ENCODE measurements at regions not wholly inside any gene's neighbourhood (a gene's known extent, or its start where the extent isn't known, plus 50 kb on each side); places are given as distances from the start of the nearest gene placed in this dataset.

DNA sequence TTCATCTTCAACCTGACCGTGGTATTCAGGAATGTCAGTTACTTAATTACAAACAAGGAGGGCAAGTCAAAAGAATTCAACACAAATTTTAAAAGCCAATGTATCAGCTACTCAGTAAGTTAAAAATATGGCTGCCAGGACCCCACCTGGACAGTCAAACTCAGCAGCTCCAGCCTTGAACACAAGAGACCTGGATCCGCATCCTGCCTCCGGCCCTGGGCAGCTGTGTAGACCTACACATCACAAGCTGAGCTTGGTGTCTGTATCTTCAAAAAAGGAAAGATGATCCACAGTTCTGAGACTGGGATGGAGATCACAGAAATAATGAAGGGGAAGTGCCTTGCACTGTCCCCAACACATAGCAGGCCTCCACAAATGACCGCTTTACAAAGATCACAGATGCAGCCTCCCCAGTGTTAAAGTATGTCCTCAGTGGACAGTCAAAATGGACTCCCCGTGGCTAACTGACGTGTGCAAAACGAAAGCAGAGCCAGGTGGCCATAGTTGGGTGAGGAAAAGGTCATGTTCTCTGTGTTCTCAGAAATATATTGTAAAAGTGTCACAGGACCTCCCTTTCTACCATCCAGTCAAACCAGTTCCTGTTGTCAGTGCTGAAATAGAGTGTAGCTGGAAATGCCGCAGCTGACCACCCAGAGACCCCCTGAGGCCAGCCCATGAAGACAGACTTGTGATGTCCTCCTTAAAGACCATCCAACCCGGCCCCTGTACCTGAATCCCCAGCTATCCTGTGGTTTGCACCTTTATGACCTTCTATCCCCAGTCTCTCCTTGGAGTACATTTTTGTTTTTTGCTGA lies 168.5 kb upstream of the NSMCE3 start:
- DNase-seq (ENCODE audit: extremely low read depth, low read depth), result no peak
- no peak overlapping the region for H3K4me3 ChIP-seq (replicated peaks; ENCODE audit: low read depth, low read length)
- TF ChIP-seq, protein P1, sequence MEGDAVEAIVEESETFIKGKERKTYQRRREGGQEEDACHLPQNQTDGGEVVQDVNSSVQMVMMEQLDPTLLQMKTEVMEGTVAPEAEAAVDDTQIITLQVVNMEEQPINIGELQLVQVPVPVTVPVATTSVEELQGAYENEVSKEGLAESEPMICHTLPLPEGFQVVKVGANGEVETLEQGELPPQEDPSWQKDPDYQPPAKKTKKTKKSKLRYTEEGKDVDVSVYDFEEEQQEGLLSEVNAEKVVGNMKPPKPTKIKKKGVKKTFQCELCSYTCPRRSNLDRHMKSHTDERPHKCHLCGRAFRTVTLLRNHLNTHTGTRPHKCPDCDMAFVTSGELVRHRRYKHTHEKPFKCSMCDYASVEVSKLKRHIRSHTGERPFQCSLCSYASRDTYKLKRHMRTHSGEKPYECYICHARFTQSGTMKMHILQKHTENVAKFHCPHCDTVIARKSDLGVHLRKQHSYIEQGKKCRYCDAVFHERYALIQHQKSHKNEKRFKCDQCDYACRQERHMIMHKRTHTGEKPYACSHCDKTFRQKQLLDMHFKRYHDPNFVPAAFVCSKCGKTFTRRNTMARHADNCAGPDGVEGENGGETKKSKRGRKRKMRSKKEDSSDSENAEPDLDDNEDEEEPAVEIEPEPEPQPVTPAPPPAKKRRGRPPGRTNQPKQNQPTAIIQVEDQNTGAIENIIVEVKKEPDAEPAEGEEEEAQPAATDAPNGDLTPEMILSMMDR (IDR thresholded peaks at IDR 0.05; ENCODE audit: low read depth, low read length, missing control alignments), result no peak

DNA sequence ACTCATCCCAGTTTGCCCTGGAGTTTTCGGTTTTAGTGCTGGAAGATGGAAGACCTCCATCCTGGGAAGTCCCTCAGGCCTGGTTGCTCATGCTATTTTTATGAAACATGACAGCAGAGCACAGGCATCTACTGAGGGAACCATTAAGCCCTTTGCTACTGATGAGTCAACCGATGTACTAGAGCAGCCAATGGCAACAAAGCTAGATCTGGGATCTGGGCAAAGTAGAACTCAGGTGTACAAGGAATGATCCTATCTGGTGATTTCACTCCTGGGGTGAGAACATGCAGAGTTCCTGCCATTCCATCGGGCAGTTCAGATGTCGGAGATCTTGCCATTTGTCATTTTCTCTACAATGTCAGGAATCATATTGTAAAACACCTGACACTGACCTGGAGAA lies 166.2 kb upstream of the NSMCE3 start:
- no peak overlapping the region for H3K4me3 ChIP-seq (replicated peaks; ENCODE audit: low read depth, low read length)
- TF ChIP-seq, protein P1 (IDR thresholded peaks at IDR 0.05; ENCODE audit: low read depth, low read length, missing control alignments), result no peak
- DNase-seq (ENCODE audit: extremely low read depth, low read depth), result no peak

DNA sequence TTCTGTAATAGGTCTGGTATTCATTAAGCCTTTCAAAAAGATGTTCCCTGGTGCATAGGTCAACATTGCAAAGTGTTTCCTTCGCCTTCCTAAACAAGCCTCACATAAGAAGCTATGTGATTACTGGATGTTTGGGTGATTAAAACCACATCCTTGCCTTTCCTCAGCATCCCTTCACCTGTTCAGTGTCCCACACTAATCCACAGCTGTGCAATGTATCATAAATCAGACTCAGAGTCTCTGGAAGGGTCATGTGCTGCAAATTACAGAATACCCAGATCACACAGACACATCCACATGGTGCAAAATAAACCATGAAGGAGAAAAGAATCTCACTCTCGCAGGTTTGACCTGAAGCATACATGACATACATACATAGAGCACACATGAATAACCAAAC lies 164.7 kb upstream of the NSMCE3 start:
- DNase-seq (ENCODE audit: extremely low read depth, low read depth), result no peak
- TF ChIP-seq, protein P1 (IDR thresholded peaks at IDR 0.05; ENCODE audit: low read depth, low read length, missing control alignments), result no peak
- no peak overlapping the region for H3K4me3 ChIP-seq (replicated peaks; ENCODE audit: low read depth, low read length)

DNA sequence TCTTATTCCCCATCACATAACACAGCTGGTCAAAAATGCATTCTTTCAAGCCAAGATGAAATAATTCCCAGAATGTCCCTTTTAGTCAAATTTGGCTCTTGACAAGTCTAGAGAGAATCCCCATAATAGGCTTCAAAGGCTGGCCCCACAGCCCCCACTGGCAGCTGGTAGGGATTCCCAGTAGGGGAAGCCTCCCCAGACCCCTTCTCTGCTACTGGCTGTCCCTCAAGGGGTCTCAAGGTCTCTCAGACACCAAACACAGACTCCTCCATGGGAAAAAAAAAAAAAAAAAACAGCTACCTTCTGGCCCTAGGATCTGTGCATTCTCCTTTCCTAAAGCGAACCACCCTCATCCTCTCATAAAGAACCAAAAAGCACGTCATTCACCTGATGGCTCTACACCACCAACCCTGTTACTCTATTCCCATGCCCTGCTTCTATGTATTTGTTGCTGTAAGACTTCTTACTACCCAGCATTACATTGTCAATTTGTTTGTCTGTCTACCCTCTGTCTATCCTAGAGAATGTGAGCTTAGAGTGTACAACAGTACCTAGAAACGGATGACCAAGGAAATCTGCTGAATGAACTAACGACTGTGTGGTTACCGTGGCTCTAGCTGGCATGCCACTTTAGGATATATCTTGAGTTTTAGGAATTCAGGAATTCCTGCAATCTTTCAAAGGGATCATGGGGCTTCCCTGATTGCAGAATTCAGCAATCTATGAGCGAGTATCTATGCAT lies 164.1 kb upstream of the NSMCE3 start:
- TF ChIP-seq, protein P1 (IDR thresholded peaks at IDR 0.05; ENCODE audit: low read depth, low read length, missing control alignments), result no peak
- H3K4me3 ChIP-seq (replicated peaks; ENCODE audit: low read depth, low read length), result no peak overlapping the region
- no peak for DNase-seq (ENCODE audit: extremely low read depth, low read depth)

DNA sequence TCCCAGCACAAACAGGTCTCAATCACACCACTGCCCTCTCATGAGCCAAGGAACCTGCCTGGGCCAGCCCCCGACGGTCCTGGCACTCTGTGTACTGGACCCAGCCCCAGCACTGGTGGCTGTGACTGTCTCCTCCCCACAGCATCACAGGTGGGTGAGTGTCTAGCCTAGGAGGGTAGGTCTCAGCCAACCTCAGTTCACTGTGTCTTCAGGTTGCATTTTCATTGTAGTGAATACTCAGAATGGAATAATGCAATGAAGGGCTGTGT lies 163.4 kb upstream of the NSMCE3 start:
- TF ChIP-seq, protein P1 (IDR thresholded peaks at IDR 0.05; ENCODE audit: low read depth, low read length, missing control alignments), result no peak
- no peak for DNase-seq (ENCODE audit: extremely low read depth, low read depth)

DNA sequence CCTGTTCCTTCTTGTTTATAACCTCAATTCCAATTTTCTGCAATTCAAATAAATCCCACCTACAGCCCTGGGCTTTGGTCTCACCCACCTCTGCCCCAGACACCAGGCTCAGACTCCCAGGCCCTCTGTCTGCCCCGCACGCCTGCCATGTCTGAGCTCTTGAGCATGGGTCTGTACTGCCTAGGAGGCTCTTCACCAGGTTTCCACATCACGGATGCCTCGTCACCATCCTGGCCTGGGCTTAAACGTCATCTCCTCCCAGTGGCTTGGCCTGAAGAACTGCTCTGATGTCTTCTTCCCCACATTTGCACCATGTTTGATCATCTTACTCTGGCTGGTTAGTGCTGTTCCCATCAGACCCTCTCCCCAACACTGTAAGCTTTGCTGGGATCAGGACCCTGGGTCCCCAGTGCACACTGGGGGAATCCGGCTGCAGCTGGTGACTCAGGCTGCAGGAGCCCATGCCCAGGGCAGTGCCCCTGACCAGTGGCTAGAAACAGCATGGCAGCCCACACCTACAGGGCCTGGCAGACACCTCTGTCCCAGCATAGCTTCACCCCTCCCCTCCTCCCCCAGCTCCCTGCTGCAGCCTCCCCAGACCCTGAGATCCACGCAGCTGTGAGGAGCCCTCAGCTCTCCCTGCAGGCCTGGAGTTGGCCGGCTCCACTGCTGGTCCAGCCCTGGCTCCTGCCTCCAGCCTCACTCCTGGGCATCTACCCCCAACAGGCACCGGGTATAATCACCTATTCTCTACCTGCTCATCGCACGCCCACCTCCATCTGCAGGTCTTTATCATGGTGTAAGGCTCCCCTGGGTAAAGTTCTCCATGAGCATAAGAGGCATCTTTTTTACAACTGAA lies 162.8 kb upstream of the NSMCE3 start:
- TF ChIP-seq, protein P1 (IDR thresholded peaks at IDR 0.05; ENCODE audit: low read depth, low read length, missing control alignments), result no peak
- no peak for DNase-seq (ENCODE audit: extremely low read depth, low read depth)
- H3K4me3 ChIP-seq (replicated peaks; ENCODE audit: low read depth, low read length), result no peak overlapping the region

More for the DNA sequence above, 163.4 kb upstream of the NSMCE3 start:
- no peak overlapping the region for H3K4me3 ChIP-seq (replicated peaks; ENCODE audit: low read depth, low read length)
